KMS-11 (cell line): ENCODE measurements at regions not wholly inside any gene's neighbourhood (a gene's known extent, or its start where the extent isn't known, plus 50 kb on each side); places are given as distances from the start of the nearest gene placed in this dataset.

Source experiments
- H2AFZ ChIP-seq: fragments of 200-600 bp; sonication (generic); 2 replicates; pipeline ENCODE4 v1.6.1; 2016; ENCODE audit warnings: antibody characterized with exemption, mixed run types, low read depth
- H3K27ac ChIP-seq: fragments of 200-600 bp; sonication (generic); 2 replicates; pipeline ENCODE4 v1.6.1; 2016; ENCODE audit warnings: mild to moderate bottlenecking, mixed run types
- H3K27me3 ChIP-seq: fragments of 200-600 bp; sonication (generic); 2 replicates; pipeline ENCODE4 v1.6.1; 2017; ENCODE audit warnings: mild to moderate bottlenecking, low read depth, mixed run types, moderate library complexity; ENCODE audit not compliant: insufficient read depth
- H3K36me3 ChIP-seq: fragments of 200-600 bp; sonication (generic); 2 replicates; pipeline ENCODE4 v1.6.1; 2017; ENCODE audit warnings: mild to moderate bottlenecking, mixed run types; ENCODE audit not compliant: insufficient read depth
- H3K4me1 ChIP-seq: fragments of 200-600 bp; sonication (generic); 2 replicates; pipeline ENCODE4 v1.6.1; 2016; ENCODE audit warnings: mild to moderate bottlenecking, low read depth, mixed run types; ENCODE audit not compliant: poor library complexity, severe bottlenecking
- H3K4me2 ChIP-seq: fragments of 200-600 bp; sonication (generic); 2 replicates; pipeline ENCODE4 v1.7.0; 2016; ENCODE audit warnings: mild to moderate bottlenecking, mixed run types
- H3K4me3 ChIP-seq: fragments of 200-600 bp; sonication (generic); IDR thresholded peaks from 2 replicates; pipeline ENCODE4 v1.6.1; 2017; ENCODE audit warnings: low read depth, low read length, mixed read lengths; ENCODE audit not compliant: insufficient read depth
- H3K79me2 ChIP-seq: fragments of 200-600 bp; sonication (generic); 2 replicates; pipeline ENCODE4 v1.6.1; 2016; ENCODE audit warnings: low read depth, mixed run types; ENCODE audit not compliant: insufficient read depth
- H3K9ac ChIP-seq: fragments of 200-600 bp; sonication (generic); 2 replicates; pipeline ENCODE4 v1.6.1; 2016; ENCODE audit warnings: mild to moderate bottlenecking, mixed run types
- H4K20me1 ChIP-seq: fragments of 200-600 bp; sonication (generic); 2 replicates; pipeline ENCODE4 v1.6.1; 2016; ENCODE audit warnings: mild to moderate bottlenecking, mixed run types; ENCODE audit not compliant: insufficient read depth
- TF ChIP-seq, protein P1 (sequence below): fragments of 200-600 bp; sonication (generic); conservative IDR thresholded peaks from 2 replicates; pipeline ENCODE4 v1.6.1; 2017; ENCODE audit warnings: low read depth, mild to moderate bottlenecking, antibody characterized with exemption, low read length, moderate library complexity, mixed read lengths

DNA sequence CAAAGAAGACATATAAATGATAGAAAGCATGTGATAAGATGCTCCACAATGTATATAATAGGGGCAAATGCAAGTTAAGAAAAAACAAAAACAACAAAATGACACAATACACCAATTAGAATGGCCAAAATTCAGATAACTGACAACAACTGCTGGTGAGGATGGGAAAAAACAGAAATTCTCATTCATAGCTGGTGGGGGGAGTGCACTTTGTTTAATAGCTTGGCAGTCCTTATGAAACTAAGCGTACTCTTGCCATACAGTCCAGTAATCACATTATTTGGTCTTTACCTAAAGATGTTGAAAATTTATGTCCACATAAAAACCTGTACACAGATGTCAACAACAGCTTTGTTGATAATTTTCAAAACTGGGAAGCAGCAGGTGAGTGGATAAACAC, 791.1 kb upstream of the CDH10 start:
- no peaks in the 10 kb centered on the region for H3K4me1 ChIP-seq
- no peaks in the 10 kb centered on the region for H3K27me3 ChIP-seq
- no peaks in the 10 kb centered on the region for H4K20me1 ChIP-seq
- no peak overlapping the region for H3K4me3 ChIP-seq
- no peaks in the 10 kb centered on the region for H3K36me3 ChIP-seq
- H3K4me2 ChIP-seq, result no peak overlapping the region
- H3K9ac ChIP-seq, result no peak overlapping the region
- TF ChIP-seq, protein P1, sequence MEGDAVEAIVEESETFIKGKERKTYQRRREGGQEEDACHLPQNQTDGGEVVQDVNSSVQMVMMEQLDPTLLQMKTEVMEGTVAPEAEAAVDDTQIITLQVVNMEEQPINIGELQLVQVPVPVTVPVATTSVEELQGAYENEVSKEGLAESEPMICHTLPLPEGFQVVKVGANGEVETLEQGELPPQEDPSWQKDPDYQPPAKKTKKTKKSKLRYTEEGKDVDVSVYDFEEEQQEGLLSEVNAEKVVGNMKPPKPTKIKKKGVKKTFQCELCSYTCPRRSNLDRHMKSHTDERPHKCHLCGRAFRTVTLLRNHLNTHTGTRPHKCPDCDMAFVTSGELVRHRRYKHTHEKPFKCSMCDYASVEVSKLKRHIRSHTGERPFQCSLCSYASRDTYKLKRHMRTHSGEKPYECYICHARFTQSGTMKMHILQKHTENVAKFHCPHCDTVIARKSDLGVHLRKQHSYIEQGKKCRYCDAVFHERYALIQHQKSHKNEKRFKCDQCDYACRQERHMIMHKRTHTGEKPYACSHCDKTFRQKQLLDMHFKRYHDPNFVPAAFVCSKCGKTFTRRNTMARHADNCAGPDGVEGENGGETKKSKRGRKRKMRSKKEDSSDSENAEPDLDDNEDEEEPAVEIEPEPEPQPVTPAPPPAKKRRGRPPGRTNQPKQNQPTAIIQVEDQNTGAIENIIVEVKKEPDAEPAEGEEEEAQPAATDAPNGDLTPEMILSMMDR, result no peak
- no peaks in the 10 kb centered on the region for H3K79me2 ChIP-seq
- no peak overlapping the region for H2AFZ ChIP-seq
- no peak overlapping the region for H3K27ac ChIP-seq

DNA sequence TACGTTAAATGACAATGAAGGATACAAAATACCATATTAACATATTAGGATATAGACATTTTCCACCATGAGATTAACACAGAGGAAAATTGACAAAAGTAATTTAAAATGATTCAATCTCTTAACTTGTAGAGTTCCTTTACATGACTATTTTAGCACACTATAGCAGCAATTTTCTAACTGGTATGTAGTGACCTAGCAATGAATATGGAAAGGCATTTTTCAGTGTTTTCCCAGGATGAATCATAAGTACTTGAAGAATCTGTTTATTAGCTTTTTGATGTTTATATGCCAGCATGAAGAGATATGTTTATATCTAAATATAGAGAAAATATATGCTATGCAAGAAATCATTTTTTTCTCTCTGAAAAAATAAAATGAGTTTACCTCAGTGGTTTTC, 782.5 kb upstream of the CDH10 start:
- TF ChIP-seq, protein P1, result no peak
- Histone ChIP-seq H3K4me1 (no peaks in the 10 kb centered on the region), H3K36me3 (no peaks in the 10 kb centered on the region), H2AFZ (no peak overlapping the region), H3K27me3 (no peaks in the 10 kb centered on the region), H3K79me2 (no peaks in the 10 kb centered on the region), H3K4me3 (no peak overlapping the region), H3K4me2 (no peak overlapping the region), H3K27ac (no peak overlapping the region), H4K20me1 (no peaks in the 10 kb centered on the region), H3K9ac (no peak overlapping the region)

DNA sequence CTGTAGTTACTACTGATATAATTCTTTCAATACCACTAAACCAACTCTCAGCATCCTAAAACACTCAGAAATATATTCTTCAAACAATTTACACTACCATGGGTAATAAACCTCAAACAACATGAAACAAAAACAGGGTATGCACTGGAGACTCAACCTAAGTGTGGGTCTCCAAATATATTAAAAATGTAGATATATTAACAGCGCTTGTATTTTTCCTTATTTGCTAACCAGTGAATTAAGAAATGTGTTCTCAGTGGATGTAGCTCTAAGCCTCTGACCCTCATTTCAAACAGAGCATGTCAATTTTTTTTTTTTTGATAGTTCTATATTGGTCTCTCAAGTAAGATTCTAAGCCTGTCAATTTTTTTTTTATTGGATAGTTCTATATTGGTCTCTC, 778.5 kb upstream of the CDH10 start:
- Histone ChIP-seq H3K27ac (no peak overlapping the region), H3K9ac (no peak overlapping the region), H3K4me2 (no peak overlapping the region), H3K27me3 (no peaks in the 10 kb centered on the region), H3K4me1 (no peaks in the 10 kb centered on the region), H2AFZ (no peak overlapping the region), H3K4me3 (no peak overlapping the region), H4K20me1 (no peaks in the 10 kb centered on the region), H3K79me2 (no peaks in the 10 kb centered on the region), H3K36me3 (no peaks in the 10 kb centered on the region)
- TF ChIP-seq, protein P1, result no peak

DNA sequence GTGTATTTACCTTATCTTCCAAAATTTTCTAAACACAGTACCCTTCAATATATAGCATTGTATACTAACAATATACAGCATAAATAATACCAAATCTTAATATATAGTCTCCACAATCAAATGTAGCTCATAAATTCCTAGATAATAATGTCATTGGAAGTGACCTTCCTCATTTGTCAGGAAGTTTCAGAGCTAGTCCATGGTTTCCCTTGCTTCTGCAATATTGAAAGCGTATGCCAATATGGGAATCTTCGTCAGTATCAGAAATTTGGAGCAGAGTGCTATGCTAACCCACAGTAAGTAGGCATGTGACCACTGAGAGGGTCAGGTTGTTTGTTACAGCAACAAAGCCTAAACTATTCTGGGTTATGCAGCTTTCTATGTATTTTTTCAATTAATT, 774.9 kb upstream of the CDH10 start:
- Histone ChIP-seq H3K4me3 (no peak overlapping the region), H3K4me2 (no peak overlapping the region), H4K20me1 (no peaks in the 10 kb centered on the region), H2AFZ (no peak overlapping the region), H3K27ac (no peak overlapping the region), H3K9ac (no peak overlapping the region), H3K4me1 (no peaks in the 10 kb centered on the region), H3K79me2 (no peaks in the 10 kb centered on the region), H3K36me3 (no peaks in the 10 kb centered on the region), H3K27me3 (no peaks in the 10 kb centered on the region)
- TF ChIP-seq, protein P1, result no peak

DNA sequence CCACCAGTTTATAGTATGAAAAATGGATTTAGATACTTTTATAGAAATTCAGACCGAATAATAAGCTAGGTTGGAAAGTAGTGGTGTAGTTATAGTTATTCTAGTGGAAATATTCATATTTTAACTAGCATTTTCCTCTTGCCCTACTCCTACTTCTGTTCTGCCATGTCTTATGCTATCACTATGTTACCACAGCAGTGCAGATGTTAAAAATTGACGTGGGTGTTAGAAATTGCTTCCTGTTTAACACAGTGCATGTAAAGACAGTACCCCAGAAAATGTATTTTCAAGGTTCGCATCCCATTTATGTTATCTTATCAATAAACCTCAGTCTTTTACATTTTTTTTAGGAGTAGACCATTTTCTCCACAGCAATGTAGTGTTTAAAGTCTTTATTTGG, 774.2 kb upstream of the CDH10 start:
- Histone ChIP-seq H3K9ac (no peak overlapping the region), H3K4me1 (no peaks in the 10 kb centered on the region), H3K27me3 (no peaks in the 10 kb centered on the region), H2AFZ (no peak overlapping the region), H3K4me2 (no peak overlapping the region), H3K4me3 (no peak overlapping the region), H3K36me3 (no peaks in the 10 kb centered on the region), H4K20me1 (no peaks in the 10 kb centered on the region), H3K79me2 (no peaks in the 10 kb centered on the region), H3K27ac (no peak overlapping the region)
- TF ChIP-seq, protein P1, result no peak
